ENCODE measurements at regions not wholly inside any gene's neighbourhood (a gene's known extent, or its start where the extent isn't known, plus 50 kb on each side); places are given as distances from the start of the nearest gene placed in this dataset.
A peak's percentile ranks its signal among the peaks of the same experiment; 100 is the strongest.
"Not testable (repeated sequence)": the region's sequence is repeated elsewhere in the genome, so short reads cannot be mapped to it uniquely, and the experiment has no call there.

DNA sequence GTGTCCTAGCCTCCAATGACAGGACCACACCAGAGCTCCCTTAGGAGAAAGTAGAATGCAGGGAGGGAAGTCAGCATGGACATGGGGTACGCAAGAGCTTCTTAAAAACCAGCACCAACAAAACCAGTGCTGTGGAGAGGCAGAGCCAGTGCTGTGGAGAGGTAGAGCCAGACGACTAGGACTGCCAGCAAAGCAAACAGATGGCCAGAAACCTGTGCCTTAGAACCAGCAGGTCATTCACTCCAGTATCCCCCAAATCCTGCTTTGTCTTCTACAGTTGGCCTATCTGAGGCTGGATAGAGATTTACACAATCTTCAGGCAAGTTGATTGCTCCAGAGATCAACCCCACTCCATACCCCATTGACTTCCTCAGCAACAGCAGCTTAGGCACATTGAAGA is 459.9 kb upstream of the CAMK1G start:
- no peak for DNase-seq (ENCODE audit: extremely low read depth in 1 of 11, low read depth in 9 of 11, low spot score in 4 of 11)

DNA sequence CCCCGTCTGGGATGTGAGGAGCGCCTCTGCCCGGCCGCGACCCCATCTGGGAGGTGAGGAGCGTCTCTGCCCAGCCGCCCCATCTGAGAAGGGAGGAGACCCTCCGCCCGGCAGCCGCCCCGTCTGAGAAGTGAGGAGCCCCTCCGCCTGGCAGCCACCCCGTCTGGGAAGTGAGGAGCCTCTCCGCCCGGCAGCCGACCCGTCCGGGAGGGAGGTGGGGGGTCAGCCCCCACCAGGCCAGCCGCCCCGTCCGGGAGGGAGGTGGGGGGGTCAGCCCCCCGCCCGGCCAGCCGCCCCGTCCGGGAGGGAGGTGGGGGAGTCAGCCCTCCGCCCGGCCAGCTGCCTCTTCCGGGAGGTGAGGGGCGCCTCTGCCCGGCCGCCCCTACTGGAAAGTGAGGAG is 454.4 kb upstream of the CAMK1G start:
- not testable (repeated sequence) for DNase-seq (ENCODE audit: extremely low read depth in 1 of 11, low read depth in 9 of 11, low spot score in 4 of 11)

DNA sequence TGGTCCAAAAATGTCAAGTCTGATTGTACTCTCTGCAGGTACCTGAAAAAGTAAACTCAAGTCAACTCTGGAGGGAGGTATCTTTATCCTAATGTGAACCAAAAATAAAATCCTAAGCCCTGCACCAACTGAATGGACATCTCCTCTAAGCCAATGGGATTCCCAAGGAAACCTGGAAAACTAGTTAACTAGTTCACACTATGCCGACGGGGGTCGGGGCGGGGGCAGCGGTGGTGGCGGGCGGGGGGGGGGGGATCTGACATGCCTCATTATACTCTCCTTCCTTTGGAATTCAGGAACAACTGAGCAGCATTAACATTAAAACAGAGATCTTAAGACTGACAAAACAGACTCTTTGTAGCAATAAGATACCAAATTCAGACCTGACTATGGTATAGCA is 452.6 kb upstream of the CAMK1G start:
- DNase-seq (ENCODE audit: extremely low read depth in 1 of 11, low read depth in 9 of 11, low spot score in 4 of 11): no peak

DNA sequence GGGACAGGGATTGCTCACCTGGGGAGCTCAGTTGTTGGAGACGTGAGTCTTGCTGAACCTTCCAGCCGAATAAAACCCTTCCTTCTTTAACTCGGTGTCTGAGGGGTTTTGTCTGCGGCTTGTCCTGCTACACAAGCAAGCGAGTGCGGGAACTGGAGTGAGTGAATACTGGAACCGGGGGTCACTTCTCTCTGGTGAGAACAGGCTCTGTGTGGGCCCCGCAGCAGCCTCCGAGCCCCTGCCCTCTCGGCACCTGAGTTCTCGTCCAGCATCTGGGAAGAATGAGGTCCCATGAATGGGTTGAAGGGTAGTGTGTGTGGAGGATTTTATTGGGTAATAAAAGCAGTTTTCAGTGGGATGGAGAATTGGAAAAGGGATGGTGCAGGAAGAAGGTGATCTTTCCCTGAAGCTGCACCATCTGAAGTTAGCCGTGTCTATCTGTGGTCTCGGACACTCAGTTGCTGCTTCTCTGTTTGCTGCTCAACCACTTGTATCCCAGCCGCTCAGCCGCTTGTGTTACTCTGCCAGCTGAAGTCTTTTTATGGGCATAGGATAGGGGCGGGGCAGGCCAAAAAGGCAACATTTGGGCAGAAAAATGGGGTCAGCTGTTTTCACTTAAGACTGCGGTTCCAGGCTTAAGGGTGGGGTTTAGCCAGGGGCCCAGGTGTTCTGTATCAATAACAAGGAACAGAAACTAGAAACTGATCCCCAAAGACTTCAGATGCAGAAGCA is 450.6 kb upstream of the CAMK1G start:
- no peak for DNase-seq (ENCODE audit: extremely low read depth in 1 of 11, low read depth in 9 of 11, low spot score in 4 of 11)

DNA sequence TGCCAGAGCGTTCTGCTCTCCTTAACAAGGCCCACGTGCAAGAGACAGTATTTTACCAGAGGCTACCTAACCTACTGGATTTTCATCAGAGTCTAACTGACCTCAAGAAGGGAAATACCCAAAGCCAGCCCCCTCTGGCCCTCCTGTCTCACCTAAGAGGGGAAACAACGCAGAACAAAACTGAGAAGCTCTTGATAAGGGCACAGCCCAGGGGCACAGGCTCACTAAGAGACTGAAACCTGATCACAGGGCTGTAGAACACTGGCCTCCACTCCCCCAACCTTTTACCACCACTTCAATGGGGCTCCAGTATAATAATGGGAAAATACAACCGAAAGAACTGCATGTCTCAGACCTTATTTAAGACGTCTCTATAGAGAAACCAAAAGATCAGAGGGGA is 449.5 kb upstream of the CAMK1G start:
- no peak for DNase-seq (ENCODE audit: extremely low read depth in 1 of 11, low read depth in 9 of 11, low spot score in 4 of 11)

DNA sequence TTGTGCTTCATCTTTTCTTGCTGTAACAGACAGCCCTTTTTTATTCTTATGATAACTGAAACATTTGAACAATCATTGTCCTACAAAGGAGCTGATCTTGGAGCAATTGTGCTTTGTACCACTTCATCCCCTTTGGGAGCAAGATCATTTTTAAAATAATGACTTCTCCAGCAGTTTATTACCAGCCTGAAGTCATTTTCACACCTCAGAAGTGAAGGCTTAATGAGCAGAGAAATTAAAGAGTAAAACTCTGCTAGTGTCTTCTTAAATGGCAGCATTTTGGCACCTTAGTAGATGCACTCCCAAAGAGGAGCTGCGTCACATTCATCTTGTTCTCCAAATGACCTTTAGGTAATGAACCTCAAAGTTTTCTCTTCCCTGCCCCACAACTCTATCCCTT is 439.6 kb upstream of the CAMK1G start:
- no peak for DNase-seq (ENCODE audit: extremely low read depth in 1 of 11, low read depth in 9 of 11, low spot score in 4 of 11)

DNA sequence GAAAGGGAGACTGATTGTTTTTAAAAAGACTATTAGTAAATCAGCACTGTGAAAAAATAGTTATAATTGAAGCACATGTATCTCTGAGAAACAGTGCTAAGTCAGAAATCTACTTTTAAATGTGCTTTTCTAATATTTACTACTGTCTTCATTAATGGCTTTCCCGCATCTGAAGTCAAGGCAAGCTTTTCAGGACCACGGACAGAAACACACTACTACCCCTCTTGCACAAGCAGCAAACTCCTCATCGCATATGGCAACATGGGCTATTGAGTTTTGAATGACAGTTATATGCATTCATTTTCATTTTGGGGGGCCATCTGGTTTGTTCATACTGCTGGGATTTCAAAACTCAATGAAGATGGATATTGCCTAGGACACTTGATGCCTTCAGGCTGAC is 433.4 kb upstream of the CAMK1G start:
- DNase-seq (ENCODE audit: extremely low read depth in 1 of 11, low read depth in 9 of 11, low spot score in 4 of 11): peak; percentile 58 to 85 (median 69)

DNA sequence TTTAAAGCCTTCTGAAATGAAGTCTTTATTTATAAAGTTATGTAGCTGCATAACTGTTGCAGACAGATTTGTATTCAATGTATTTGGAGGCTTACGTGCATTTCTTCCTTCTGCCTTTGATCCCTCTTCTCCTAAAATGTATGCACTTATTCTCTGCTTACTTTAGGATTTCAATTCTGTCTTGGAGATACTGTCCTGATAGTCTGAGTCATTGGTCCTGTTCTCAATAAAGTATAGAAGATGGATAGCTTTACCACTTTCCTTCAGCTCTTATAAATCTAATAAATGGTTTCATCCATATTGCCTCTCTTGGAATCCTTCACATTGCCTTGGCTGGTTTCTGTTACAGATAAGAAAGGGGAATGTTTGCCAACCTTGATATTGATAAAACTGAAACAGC is 430.1 kb upstream of the CAMK1G start:
- DNase-seq (ENCODE audit: extremely low read depth in 1 of 11, low read depth in 9 of 11, low spot score in 4 of 11): no peak

DNA sequence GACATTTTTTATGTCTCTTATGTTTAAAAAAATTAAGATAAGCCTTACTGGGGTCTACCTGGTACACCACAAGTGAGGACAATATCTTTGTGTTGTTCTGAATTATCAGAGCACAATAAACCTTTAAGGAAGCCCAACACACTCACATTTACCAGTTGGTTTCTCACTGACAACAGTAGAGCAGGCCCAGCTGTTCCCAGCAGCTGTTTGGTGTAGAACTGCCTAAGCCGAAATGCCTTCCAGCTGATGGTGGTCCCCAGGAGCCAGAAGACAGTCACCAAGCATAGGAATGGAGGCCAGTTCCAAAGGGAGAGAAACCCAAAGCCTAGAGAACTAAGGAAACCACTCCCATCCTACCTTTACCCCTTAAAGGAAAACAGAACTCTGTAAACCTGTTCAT is 428.6 kb upstream of the CAMK1G start:
- peak in 2 of 11 donors; percentile 11 to 13 for DNase-seq (ENCODE audit: extremely low read depth in 1 of 11, low read depth in 9 of 11, low spot score in 4 of 11)

DNA sequence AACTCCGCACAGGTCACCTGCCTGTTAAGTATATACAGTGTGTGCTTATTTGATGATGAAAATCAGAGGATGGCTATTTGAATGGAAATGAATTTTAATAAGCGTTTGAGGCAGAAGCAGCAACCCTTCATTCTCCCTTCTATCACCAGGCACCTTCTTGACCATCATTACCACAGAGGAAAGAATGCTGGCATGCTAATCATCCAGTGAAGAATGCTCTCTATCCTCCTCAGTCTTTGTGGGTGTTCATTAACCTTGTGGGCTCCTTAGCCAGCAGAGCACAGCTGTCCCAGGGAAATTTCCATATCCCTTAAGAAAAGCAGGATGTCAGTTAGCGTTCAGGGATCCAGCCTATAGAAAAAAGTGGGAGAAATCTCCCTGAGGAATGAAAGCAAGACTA is 428.0 kb upstream of the CAMK1G start:
- peak in 1 of 11 donors; percentile 17 for DNase-seq (ENCODE audit: extremely low read depth in 1 of 11, low read depth in 9 of 11, low spot score in 4 of 11)

DNA sequence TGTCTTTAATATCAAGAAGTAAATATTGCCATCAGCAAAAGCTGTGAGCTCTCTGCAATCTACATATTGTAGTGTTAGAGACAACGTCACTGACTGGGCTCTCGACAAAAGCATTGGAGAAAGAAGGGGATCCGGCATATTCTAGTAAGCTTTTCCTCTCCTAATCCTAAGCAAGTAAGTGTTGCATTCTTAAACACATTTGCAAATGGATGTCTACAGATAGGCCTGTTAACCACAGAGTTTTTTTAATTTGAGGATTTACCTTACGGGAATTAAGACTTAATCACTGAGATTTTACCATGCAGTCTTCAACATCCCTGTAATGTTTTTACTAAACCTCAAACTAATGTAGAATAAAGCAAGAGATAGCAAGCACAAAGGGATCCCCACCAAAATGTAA is 426.5 kb upstream of the CAMK1G start:
- DNase-seq (ENCODE audit: extremely low read depth in 1 of 11, low read depth in 9 of 11, low spot score in 4 of 11): no peak

DNA sequence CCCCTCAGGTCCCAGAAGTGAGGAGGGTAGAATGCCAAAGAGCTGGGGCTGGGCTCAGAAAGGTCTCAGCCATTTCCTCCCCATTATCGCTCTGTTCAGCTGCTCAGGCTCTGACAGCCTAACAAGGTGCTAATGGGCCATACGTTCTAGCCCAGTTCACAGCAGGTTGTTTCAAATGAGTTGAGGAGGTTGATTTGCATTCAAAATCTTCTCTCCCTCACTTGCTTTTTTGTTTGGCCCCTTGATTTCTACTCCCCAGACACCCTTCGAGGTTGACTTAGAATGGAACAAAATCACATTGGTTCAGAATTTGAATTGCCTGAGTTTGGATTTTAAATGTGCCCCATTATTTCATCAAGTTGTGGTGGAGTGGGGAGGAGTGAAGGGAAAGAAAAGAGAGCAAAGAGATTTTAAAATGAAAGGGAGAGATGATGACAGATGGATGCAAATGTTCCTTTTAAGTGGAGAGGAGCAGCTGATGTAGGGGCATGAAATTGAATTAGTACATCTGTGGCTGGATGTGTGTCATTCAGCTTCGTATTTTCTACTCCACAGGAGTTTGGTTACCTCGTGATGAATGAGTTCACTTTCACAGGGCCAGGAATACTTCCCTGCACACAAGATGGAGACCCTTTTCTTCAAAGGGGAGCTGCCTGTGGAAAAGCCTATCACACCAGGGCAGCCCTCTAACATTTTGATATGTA is 425.8 kb upstream of the CAMK1G start:
- no peak for DNase-seq (ENCODE audit: extremely low read depth in 1 of 11, low read depth in 9 of 11, low spot score in 4 of 11)

DNA sequence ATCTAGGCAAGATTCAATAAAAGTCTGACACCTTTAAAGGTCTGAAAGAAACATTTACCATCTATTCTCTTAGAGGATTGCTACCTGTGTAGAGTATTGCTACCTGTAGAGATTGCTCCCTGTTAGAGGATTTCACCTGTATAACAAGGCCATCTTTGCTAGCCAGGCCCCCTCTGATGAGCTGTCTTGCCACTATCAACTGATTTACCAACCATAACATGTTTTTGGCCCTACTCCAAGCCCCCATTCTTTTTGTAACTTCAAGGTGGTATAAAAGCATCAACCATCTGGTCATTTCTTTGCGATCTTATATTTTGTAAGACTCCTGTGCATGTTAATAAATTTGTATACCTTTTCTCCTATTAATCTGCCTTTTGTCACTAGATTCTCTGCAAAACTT is 424.7 kb upstream of the CAMK1G start:
- no peak for DNase-seq (ENCODE audit: extremely low read depth in 1 of 11, low read depth in 9 of 11, low spot score in 4 of 11)

DNA sequence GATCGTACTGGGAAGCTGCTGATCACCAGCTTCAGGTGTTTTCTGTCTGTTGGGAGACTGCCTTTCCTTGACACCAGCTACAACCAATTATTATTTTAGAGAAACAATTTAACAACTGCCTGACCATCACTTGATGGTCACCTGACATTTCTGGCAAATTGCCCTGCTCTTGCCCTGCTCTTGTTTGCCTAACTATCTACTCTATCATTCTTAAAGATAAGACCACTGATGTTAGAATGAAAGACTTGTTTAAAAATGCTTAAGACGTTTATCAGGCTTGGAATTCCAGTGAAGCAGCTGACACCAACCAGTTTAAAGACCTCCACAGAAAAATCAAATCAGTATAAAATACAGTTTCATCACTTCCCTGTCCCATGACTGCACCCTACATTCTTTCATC is 423.3 kb upstream of the CAMK1G start:
- DNase-seq (ENCODE audit: extremely low read depth in 1 of 11, low read depth in 9 of 11, low spot score in 4 of 11): no peak

DNA sequence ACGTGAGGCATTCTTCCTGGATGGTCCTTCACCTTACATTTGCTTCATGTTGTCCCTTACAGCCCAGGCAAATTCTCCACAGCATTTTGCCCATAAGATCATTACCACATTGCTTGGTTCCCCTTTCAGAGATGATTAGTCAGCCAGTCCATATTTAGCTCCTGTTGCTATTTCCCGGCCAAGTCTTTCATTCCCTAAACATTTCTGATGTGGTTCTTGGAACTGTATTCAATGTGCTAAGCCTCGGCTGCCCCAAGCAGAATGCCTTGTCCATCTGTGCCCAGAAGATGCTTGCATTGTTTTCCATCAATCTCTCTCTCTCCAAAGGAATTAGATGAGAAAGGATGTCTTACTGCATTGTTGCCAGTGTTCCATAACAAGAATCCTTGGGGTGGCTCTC is 420.9 kb upstream of the CAMK1G start:
- DNase-seq (ENCODE audit: extremely low read depth in 1 of 11, low read depth in 9 of 11, low spot score in 4 of 11): no peak

DNA sequence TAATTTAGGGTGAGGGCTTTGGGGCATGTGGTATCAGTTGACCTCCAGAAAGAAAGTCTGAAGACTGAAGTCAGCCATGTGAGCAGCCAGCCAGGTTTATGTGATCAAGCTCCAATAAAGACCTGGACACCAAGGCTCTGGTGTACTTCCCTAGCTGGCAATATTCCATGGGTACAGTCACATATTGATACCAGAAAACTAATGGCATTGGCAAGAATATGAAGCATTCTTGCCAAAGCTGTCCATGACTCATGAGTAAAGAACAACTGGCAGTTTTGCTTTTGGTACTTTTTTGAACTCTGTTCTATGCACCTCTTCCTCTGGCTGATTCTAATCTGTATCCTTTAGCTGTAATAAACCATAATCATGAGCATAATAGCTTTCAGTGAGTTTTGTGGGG is 415.3 kb upstream of the CAMK1G start:
- no peak for DNase-seq (ENCODE audit: extremely low read depth in 1 of 11, low read depth in 9 of 11, low spot score in 4 of 11)

DNA sequence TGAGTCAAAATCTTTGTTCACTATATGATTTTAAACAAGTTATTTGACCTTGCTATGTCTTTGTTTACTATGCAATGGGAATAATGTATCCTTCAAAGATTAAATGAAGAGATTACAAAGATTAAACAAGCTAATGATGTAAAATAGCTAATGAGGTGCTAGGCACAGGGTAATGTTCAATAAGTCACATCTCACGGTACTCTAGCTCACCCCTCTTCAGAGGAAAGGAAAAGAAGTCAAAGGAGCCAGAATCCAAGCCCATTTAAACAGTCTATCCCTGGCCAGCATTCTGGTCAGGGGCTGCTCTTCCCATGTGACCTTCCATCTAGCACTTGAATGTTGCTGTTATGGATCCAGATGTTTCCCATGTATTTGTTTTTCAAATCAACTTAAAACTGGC is 412.4 kb upstream of the CAMK1G start:
- DNase-seq (ENCODE audit: extremely low read depth in 1 of 11, low read depth in 9 of 11, low spot score in 4 of 11): no peak

DNA sequence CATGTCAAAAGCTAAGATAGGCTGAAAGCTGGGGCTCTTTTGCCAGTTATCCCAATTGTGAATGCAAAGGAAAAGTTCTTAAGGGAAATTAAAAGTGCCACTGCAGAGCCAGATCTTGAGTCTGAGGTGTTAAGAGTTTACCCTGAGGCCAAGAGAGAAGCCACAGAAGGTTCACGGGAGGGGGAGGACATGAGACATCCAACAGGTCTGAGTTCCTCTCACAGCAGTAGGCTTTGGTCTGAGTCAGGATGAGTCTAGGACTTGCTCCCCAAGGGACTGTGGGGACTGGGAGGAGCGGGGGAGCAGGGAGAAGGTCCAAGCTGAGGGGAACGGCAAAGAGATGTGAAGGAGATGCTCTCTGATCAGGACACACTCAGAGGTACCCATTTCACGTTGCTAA is 411.2 kb upstream of the CAMK1G start:
- DNase-seq (ENCODE audit: extremely low read depth in 1 of 11, low read depth in 9 of 11, low spot score in 4 of 11): no peak

DNA sequence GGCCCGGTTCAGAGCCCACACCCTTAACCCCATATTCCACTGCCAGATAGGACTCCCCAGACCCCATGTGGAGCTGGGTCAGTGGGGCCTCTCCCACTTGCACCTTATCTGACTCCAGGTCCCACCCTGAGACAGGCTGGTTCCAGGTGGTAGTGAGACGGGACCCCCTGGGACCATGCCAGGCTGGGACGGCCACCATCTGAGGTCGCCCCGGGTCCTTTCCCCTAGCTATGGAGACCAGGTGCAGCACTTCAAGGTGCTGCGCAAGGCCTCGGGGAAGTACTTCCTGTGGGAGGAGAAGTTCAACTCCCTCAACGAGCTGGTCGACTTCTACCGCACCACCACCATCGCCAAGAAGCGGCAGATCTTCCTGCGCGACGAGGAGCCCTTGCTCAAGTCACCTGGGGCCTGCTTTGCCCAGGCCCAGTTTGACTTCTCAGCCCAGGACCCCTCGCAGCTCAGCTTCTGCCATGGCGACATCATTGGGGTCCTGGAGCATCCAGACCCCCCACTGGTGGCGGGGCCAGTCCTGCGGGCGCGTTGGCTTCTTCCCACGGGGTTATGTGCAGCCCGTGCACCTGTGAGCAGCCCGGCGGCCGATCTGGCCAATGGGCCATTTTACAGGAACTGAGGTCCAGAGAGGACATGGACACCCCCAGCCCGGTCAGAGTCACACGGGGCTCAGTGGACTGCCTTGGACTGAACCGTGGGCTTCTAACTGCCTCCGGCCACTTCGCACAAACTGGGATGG is 410.5 kb upstream of the CAMK1G start:
- DNase-seq (ENCODE audit: extremely low read depth in 1 of 11, low read depth in 9 of 11, low spot score in 4 of 11): not testable (repeated sequence)

DNA sequence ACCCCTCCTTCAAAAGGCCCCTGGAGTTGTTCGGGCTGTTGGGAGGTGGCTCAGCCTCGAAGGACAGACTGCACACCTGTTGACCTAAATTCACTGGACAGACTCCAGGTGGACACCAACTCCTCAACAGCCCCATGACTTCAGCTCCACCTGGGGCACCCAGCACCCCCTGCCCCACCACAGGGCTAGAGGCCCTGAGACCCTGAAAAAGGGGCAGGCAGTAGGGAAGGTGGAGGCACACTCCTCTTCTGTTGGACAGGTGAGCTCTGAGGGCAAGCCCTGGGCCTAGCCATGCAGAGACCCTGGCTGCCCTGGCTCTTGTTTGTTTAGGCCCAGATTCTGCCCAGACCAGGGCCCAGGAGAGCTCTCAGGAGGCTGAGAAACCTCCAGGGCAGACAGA is 409.7 kb upstream of the CAMK1G start:
- DNase-seq (ENCODE audit: extremely low read depth in 1 of 11, low read depth in 9 of 11, low spot score in 4 of 11): not testable (repeated sequence)
